Mesodermal cell (in vitro differentiated cells): ENCODE measurements at regions not wholly inside any gene's neighbourhood (a gene's known extent, or its start where the extent isn't known, plus 50 kb on each side); places are given as distances from the start of the nearest gene placed in this dataset.

Source experiments
- H3K27ac ChIP-seq: 2 replicates; pipeline ENCODE4 v1.7.0; 2013; ENCODE audit warnings: mild to moderate bottlenecking, low read depth, low read length, moderate library complexity; ENCODE audit not compliant: severe bottlenecking
- H3K36me3 ChIP-seq: 2 replicates; pipeline ENCODE4 v1.7.1; 2013; ENCODE audit warnings: mild to moderate bottlenecking, low read length, moderate library complexity; ENCODE audit not compliant: control insufficient read depth, insufficient read depth
- H3K4me1 ChIP-seq: one replicate; pipeline ENCODE4 v1.7.1; 2013; ENCODE audit warnings: mild to moderate bottlenecking, low read length; ENCODE audit not compliant: insufficient read depth, control insufficient read depth, poor library complexity, severe bottlenecking
- H3K4me3 ChIP-seq: 2 replicates; pipeline ENCODE4 v1.7.0; 2013; ENCODE audit warnings: low read length, control low read depth, mild to moderate bottlenecking; ENCODE audit not compliant: insufficient read depth, poor library complexity, severe bottlenecking; ENCODE audit errors: extremely low read depth
- H3K9me3 ChIP-seq: 2 replicates; pipeline ENCODE4 v1.7.1; 2013; ENCODE audit warnings: mild to moderate bottlenecking, low read length, moderate library complexity; ENCODE audit not compliant: control insufficient read depth
- WGBS, 2 experiments: methylation state at CpG; one replicate each; pipeline ENCODE4 v1.1.5; 2013; ENCODE audit warnings: missing lambda C conversion rate in 2 of 2; ENCODE audit not compliant: insufficient coverage in 2 of 2; 5-methylcytosine and 5-hydroxymethylcytosine counted together

DNA sequence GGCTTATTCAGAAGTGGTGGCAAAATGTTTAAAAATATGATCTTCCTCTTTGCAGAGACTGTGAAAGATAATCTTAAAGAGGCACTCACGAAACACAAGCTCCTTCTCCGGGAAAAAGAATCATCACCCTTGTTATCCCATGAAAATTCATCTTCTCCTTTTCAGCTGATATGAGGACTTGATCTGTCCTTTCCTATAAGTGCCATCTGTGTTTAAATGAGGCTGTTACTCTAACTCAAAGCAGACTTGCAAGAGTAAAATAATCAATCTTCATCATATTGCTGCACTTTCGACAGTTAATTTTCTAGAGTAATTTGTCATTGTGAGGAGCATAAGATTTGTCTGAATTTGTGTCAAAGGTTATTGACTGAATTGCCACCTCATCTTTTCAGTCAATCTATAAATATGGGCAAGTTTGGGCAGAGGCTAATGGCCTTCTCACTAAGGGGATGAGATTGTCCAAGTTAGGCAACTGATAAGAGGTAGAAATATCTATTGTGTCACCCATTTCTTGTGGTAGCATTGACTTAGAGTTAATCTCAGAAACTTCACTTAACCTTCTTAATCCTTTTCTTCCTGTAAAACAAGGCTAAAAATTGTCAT is 452.9 kb downstream of the GRXCR1 start:
- no peak overlapping the region for H3K27ac ChIP-seq
- H3K9me3 ChIP-seq: no peaks in the 10 kb centered on the region
- no peaks in the 10 kb centered on the region for H3K36me3 ChIP-seq
- H3K4me1 ChIP-seq: no peaks in the 10 kb centered on the region
- WGBS, 2 experiments: 89 to 100% methylated on average over 2 to 3 of the region's 3 CpGs
- H3K4me3 ChIP-seq: no peak overlapping the region

DNA sequence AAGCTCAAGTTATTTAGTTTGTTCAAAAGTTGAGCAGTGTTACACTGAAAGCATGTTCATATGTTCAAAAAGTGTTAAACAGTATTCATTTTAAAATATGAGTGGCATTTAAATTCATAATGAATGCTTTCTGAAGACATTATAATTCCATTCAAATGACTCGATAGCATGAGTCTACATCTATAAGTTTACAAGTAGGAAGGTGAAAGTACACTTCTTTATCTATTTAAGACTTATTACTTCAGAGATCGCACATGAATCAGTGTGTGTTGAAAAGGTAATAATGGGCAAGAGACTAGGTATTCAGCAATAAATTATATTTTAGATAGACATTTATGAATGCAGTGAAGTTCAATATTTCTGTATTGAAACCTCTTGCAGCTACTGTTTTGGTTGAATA is 456.1 kb downstream of the GRXCR1 start:
- Histone ChIP-seq H3K9me3 (no peaks in the 10 kb centered on the region), H3K4me3 (no peak overlapping the region), H3K4me1 (no peaks in the 10 kb centered on the region), H3K36me3 (no peaks in the 10 kb centered on the region), H3K27ac (no peak overlapping the region)
- no CpG with 5 or more reads among the region's 2 CpGs for WGBS, 2 experiments

DNA sequence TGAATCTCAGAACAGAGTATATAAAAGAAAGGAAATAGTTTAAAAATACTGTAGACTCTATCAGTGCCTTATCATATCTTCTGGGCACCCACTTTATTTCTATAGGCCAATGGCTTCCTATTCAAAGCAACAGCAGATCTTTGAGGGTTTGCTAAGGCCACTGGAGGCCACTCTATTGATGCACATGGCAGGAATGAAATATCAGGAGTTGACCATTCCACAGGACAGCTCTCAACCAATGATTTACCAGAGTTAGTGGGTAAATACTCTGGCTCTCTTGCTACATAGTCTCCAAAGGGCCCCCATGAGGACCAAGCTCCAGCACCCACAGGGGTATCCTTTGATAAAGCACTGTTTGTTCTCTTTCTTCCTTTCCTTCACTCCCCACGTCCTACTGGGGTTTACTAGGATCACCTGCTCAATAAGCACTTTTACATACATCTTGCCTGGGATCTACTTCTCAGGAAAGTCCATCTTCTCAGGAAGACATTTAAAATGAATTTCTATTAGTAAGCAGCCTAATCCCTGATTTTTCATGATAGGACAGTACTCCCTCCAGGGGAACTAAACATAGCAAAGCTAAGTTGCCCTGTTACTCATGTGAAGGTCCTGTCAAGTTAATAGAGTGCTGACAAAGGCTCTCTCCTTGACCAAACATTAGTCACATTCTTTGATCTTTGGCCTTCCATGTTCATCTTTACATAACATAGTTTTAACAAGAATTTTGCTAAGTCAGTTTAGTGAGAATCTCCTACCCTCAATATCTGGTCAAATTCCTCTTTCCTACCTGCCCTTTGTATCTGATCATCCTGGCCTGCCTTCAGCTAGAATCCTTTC is 459.7 kb downstream of the GRXCR1 start:
- Histone ChIP-seq H3K27ac (no peak overlapping the region), H3K4me3 (no peak overlapping the region), H3K4me1 (no peaks in the 10 kb centered on the region), H3K36me3 (no peaks in the 10 kb centered on the region), H3K9me3 (no peaks in the 10 kb centered on the region)
- WGBS, 2 experiments: 33% methylated on average over 1 of the region's 1 CpG; no CpG with 5 or more reads in 1 of the 2 experiments

GRCh38 chr4:43352859-43353258 is 460.3 kb downstream of the GRXCR1 start:
- 94 to 100% methylated on average over 2 to 3 of the region's 3 CpGs for WGBS, 2 experiments
- Histone ChIP-seq H3K9me3 (no peaks in the 10 kb centered on the region), H3K36me3 (no peaks in the 10 kb centered on the region), H3K4me3 (no peak overlapping the region), H3K4me1 (no peaks in the 10 kb centered on the region), H3K27ac (no peak overlapping the region)

DNA sequence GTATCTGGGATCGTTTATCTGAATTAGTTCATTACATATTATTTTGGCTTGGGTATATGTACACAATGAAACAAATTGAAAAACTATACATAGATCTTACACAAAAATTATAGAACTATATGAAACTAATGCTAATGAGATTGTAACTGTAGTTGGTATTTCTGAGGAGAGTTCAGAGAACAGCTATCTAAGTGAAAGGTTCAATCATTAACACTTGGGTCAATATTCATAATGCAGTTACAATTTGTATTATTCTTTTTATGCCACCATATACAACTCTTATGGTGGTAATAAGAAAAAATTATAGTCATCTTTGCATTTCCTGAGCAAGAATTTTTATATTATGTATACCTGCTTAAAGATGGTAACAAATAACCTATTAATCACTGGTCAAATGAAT is 461.0 kb downstream of the GRXCR1 start:
- no CpG with 5 or more reads among the region's 1 CpG for WGBS, 2 experiments
- H3K27ac ChIP-seq: no peak overlapping the region
- no peaks in the 10 kb centered on the region for H3K36me3 ChIP-seq

GRCh38 chr4:43356786-43357185 is 464.3 kb downstream of the GRXCR1 start:
- H3K27ac ChIP-seq: no peak overlapping the region
- no peak overlapping the region for H3K4me3 ChIP-seq
- no peaks in the 10 kb centered on the region for H3K36me3 ChIP-seq
- no CpG with 5 or more reads among the region's 3 CpGs for WGBS, 2 experiments
- H3K4me1 ChIP-seq: no peaks in the 10 kb centered on the region
- H3K9me3 ChIP-seq: no peaks in the 10 kb centered on the region

More for the DNA sequence above, 461.0 kb downstream of the GRXCR1 start:
- no peaks in the 10 kb centered on the region for H3K4me1 ChIP-seq
- H3K4me3 ChIP-seq: no peak overlapping the region
- H3K9me3 ChIP-seq: no peaks in the 10 kb centered on the region

DNA sequence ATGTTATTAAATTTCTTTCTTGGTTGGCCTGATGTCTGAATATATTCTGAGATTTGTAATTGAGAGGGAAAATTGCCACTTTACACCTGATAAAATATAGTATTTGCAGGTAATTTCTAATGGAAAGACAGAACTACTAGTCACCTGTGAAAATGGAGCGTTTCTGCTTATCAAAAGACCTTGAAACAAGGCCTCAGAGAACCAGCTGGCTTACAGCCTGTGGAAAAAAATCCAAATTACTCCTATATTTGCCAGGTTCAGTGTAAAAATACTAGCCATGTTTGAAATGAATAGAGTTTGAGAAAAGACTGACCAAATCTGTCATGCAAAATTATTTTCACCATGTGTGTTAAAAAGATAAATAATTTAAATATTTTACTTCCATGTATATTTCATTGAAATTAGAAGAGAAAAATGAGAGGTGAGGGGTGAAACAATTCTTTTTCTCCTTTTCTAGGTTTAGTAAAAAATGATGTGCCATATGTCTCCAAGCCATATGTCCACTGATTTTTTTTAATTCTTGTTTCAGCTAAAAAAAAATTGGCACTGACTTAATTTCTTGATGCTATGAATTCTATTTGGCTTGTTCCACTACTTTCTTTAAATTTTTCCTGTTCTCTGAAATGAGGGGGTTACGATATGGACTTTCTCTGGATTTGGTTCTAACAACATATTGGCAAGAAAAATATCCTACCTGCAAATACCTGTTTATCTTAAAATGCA is 464.9 kb downstream of the GRXCR1 start:
- Histone ChIP-seq H3K9me3 (no peaks in the 10 kb centered on the region), H3K4me3 (no peak overlapping the region), H3K27ac (no peak overlapping the region), H3K4me1 (no peaks in the 10 kb centered on the region), H3K36me3 (no peaks in the 10 kb centered on the region)
- 100% methylated on average over 1 of the region's 2 CpGs; no CpG with 5 or more reads in 1 of the 2 experiments for WGBS, 2 experiments

DNA sequence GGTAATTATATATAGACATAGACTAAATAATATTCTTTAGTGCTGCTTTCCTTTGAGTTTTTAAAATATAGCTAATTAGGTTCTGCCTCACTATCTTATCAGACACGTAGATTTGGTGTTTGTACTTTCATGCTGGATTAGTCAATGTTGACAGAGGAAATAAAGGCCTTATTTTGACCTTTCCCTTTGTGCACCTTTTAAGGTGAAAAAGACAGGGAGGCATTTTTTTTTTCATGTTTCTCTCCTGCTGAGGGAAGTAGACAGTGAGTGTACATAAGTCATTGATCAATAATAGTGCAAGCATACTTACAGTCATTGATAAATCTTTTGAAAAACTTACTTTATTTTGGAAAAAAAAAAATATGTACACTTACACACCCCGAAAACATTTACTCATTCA is 467.8 kb downstream of the GRXCR1 start:
- no peaks in the 10 kb centered on the region for H3K4me1 ChIP-seq
- H3K9me3 ChIP-seq: no peaks in the 10 kb centered on the region
- H3K36me3 ChIP-seq: no peaks in the 10 kb centered on the region
- H3K27ac ChIP-seq: no peak overlapping the region
- WGBS, 2 experiments: 80% methylated on average over 1 of the region's 2 CpGs; no CpG with 5 or more reads in 1 of the 2 experiments
- no peak overlapping the region for H3K4me3 ChIP-seq

- H3K27ac ChIP-seq: no peak overlapping the region
- no CpG with 5 or more reads among the region's 1 CpG for WGBS, 2 experiments
- no peak overlapping the region for H3K4me3 ChIP-seq
- no peaks in the 10 kb centered on the region for H3K36me3 ChIP-seq
- no peaks in the 10 kb centered on the region for H3K4me1 ChIP-seq
- no peaks in the 10 kb centered on the region for H3K9me3 ChIP-seq
These were observed 470.5 kb downstream of the GRXCR1 start for GRCh38 chr4:43362875-43363636.

GRCh38 chr4:43369036-43369594 is 476.6 kb downstream of the GRXCR1 start:
- no peaks in the 10 kb centered on the region for H3K4me1 ChIP-seq
- no peaks in the 10 kb centered on the region for H3K36me3 ChIP-seq
- WGBS, 2 experiments: 87 to 88% methylated on average over 2 to 3 of the region's 4 CpGs
- H3K27ac ChIP-seq: no peak overlapping the region
- no peak overlapping the region for H3K4me3 ChIP-seq
- H3K9me3 ChIP-seq: no peaks in the 10 kb centered on the region
